Mesendoderm (in vitro differentiated cells): ENCODE measurements at regions not wholly inside any gene's neighbourhood (a gene's known extent, or its start where the extent isn't known, plus 50 kb on each side); places are given as distances from the start of the nearest gene placed in this dataset.

Experiments used
- DNase-seq: peaks from one replicate; pipeline ENCODE4 v3.0.0; 2013
- H2AK5ac ChIP-seq: 2 replicates; pipeline ENCODE4 v1.6.1; 2013; ENCODE audit warnings: low read length, inconsistent platforms
- H2BK120ac ChIP-seq: 2 replicates; pipeline ENCODE4 v1.6.1; 2013; ENCODE audit warnings: low read depth, mild to moderate bottlenecking, low read length, moderate library complexity, mixed read lengths
- H2BK15ac ChIP-seq: replicated peaks from 2 replicates; pipeline ENCODE4 v1.6.1; 2013; ENCODE audit warnings: low read depth, mild to moderate bottlenecking, moderate library complexity
- H2BK5ac ChIP-seq: 2 replicates; pipeline ENCODE4 v1.6.1; 2013; ENCODE audit warnings: low read length, inconsistent platforms
- H3K18ac ChIP-seq: 2 replicates; pipeline ENCODE4 v1.6.1; 2013; ENCODE audit warnings: mild to moderate bottlenecking, low read length, mixed read lengths
- H3K23ac ChIP-seq: one replicate; pipeline ENCODE4 v1.6.1; 2013; ENCODE audit warnings: low read length
- H3K27ac ChIP-seq: 2 replicates; pipeline ENCODE4 v1.5.1; 2013; ENCODE audit warnings: low read depth, mild to moderate bottlenecking, inconsistent platforms, low read length, moderate library complexity
- H3K27me3 ChIP-seq: 2 replicates; pipeline ENCODE4 v1.6.1; 2013; ENCODE audit warnings: low read length, control low read depth, mild to moderate bottlenecking, inconsistent platforms; ENCODE audit not compliant: insufficient read depth, poor library complexity
- H3K36me3 ChIP-seq: 2 replicates; pipeline ENCODE4 v1.6.1; 2013; ENCODE audit warnings: low read length, inconsistent platforms; ENCODE audit not compliant: control insufficient read depth, insufficient read depth
- H3K4ac ChIP-seq: one replicate; pipeline ENCODE4 v1.6.1; 2013; ENCODE audit warnings: low read depth, mild to moderate bottlenecking, low read length, moderate library complexity
- H3K4me1 ChIP-seq: 2 replicates; pipeline ENCODE4 v1.6.1; 2013; ENCODE audit warnings: low read depth, low read length, inconsistent platforms; ENCODE audit not compliant: control insufficient read depth
- H3K4me2 ChIP-seq: 2 replicates; pipeline ENCODE4 v1.6.1; 2013; ENCODE audit warnings: low read length
- H3K4me3 ChIP-seq: 2 replicates; pipeline ENCODE4 v1.5.1; 2013; ENCODE audit warnings: mild to moderate bottlenecking, low read length
- H3K56ac ChIP-seq: one replicate; pipeline ENCODE4 v1.6.1; 2013; ENCODE audit warnings: low read length
- H3K79me1 ChIP-seq: 2 replicates; pipeline ENCODE4 v1.6.1; 2013; ENCODE audit warnings: low read length, inconsistent platforms
- H3K79me2 ChIP-seq: 2 replicates; pipeline ENCODE4 v1.6.1; 2013; ENCODE audit warnings: mild to moderate bottlenecking, low read length; ENCODE audit not compliant: control insufficient read depth, insufficient read depth
- H3K9ac ChIP-seq: 2 replicates; pipeline ENCODE4 v1.6.1; 2013; ENCODE audit warnings: low read length, inconsistent platforms
- H4K5ac ChIP-seq: one replicate; pipeline ENCODE4 v1.6.1; 2013; ENCODE audit warnings: low read length
- H4K8ac ChIP-seq: one replicate; pipeline ENCODE4 v1.6.1; 2013; ENCODE audit warnings: low read depth, mild to moderate bottlenecking, control low read depth, low read length, moderate library complexity
- WGBS: extraction: QIAGEN DNeasy Blood & Tissue Kit; methylation state at CpG from one replicate; pipeline ENCODE4 v1.1.7; 2013; ENCODE audit warnings: low lambda C conversion rate, missing lambda C conversion rate; ENCODE audit not compliant: insufficient coverage; ENCODE audit errors: extremely low coverage; 5-methylcytosine and 5-hydroxymethylcytosine counted together

- no peak overlapping the region for H3K4me3 ChIP-seq
- H3K4ac ChIP-seq = no peak overlapping the region
- no peak overlapping the region for H2BK120ac ChIP-seq
- no peak overlapping the region for H2BK5ac ChIP-seq
- H3K9ac ChIP-seq = no peak overlapping the region
- H3K56ac ChIP-seq = no peak overlapping the region
- no peak overlapping the region for H2AK5ac ChIP-seq
- no peaks in the 10 kb centered on the region for H3K36me3 ChIP-seq
- H3K27ac ChIP-seq = no peak overlapping the region
- no peak overlapping the region for H3K4me2 ChIP-seq
- H3K79me2 ChIP-seq = no peaks in the 10 kb centered on the region
- no peak overlapping the region for H4K8ac ChIP-seq
- H3K23ac ChIP-seq = no peak overlapping the region
- no peaks in the 10 kb centered on the region for H3K27me3 ChIP-seq
- H2BK15ac ChIP-seq = no peak overlapping the region
- no peak overlapping the region for H3K18ac ChIP-seq
- DNase-seq = no peak
- no peaks in the 10 kb centered on the region for H3K4me1 ChIP-seq
- H3K79me1 ChIP-seq = no peaks in the 10 kb centered on the region
- no peak overlapping the region for H4K5ac ChIP-seq
Observed at GRCh38 chr4:124037236-124037635, 640.6 kb downstream of the SPRY1 start.

- no peaks in the 10 kb centered on the region for H3K27me3 ChIP-seq
- H3K4me1 ChIP-seq = no peaks in the 10 kb centered on the region
- no peak overlapping the region for H2AK5ac ChIP-seq
- no peak for DNase-seq
- H3K79me1 ChIP-seq = no peaks in the 10 kb centered on the region
- no peak overlapping the region for H2BK15ac ChIP-seq
- no peak overlapping the region for H3K9ac ChIP-seq
- H2BK120ac ChIP-seq = no peak overlapping the region
- no peaks in the 10 kb centered on the region for H3K36me3 ChIP-seq
- no peak overlapping the region for H3K56ac ChIP-seq
- H2BK5ac ChIP-seq = no peak overlapping the region
- no peak overlapping the region for H3K27ac ChIP-seq
- H3K79me2 ChIP-seq = no peaks in the 10 kb centered on the region
- no peak overlapping the region for H3K18ac ChIP-seq
- no peak overlapping the region for H3K4ac ChIP-seq
- no peak overlapping the region for H4K5ac ChIP-seq
- no peak overlapping the region for H3K4me2 ChIP-seq
- H4K8ac ChIP-seq = no peak overlapping the region
- H3K4me3 ChIP-seq = no peak overlapping the region
- H3K23ac ChIP-seq = no peak overlapping the region
Observed at GRCh38 chr4:124044330-124044729, 647.7 kb downstream of the SPRY1 start.

DNA sequence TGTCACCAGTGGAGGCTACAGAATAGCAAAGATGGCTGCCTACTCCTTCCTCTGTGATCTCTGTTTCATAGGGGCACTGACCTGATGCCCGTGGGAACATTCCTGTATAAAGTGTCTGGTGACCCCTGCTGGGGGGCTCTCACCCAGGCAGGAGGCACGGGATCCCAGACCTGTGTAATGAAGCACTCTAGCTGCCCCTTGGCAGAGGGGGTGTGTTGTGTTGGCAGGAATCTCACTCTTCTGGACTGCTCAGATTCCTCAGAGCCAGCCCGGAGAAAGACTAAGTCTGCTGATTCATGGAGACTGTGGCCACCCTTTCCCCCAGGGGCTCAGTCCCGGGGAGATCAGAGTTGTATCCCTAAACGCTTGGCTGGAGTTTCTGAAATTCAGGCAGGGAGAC, 648.3 kb downstream of the SPRY1 start:
- H3K56ac ChIP-seq = no peak overlapping the region
- no peaks in the 10 kb centered on the region for H3K79me2 ChIP-seq
- no peaks in the 10 kb centered on the region for H3K4me1 ChIP-seq
- H3K27me3 ChIP-seq = no peaks in the 10 kb centered on the region
- H4K8ac ChIP-seq = no peak overlapping the region
- no peak overlapping the region for H3K18ac ChIP-seq
- no peak overlapping the region for H2AK5ac ChIP-seq
- H3K36me3 ChIP-seq = no peaks in the 10 kb centered on the region
- H3K27ac ChIP-seq = no peak overlapping the region
- no peak overlapping the region for H3K23ac ChIP-seq
- H3K79me1 ChIP-seq = no peaks in the 10 kb centered on the region
- H2BK15ac ChIP-seq = no peak overlapping the region
- no CpG with 5 or more reads among the region's 5 CpGs for WGBS
- no peak overlapping the region for H3K4me3 ChIP-seq
- H3K9ac ChIP-seq = no peak overlapping the region
- no peak overlapping the region for H3K4me2 ChIP-seq
- H3K4ac ChIP-seq = no peak overlapping the region
- H2BK120ac ChIP-seq = no peak overlapping the region
- H4K5ac ChIP-seq = no peak overlapping the region
- H2BK5ac ChIP-seq = no peak overlapping the region
- DNase-seq = no peak

DNA sequence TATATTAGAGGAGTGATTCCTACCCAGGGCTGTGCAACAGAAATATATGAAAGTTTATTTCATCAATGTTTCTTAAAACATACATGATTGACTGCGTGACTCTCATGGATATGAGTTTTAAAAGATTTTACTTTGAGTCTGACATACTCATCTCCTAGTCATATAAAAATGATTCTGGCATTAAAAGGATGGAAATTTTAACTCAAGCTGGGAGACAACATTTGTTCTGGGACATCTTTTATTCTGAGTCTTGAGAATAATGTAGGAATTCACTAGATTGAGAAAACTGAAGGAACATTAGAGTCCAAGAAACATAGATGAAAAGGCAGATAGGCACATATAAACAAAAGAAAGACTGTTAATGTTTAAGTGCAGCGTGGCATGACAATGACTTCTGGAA, 649.6 kb downstream of the SPRY1 start:
- no peak overlapping the region for H4K8ac ChIP-seq
- no peak overlapping the region for H3K9ac ChIP-seq
- H3K4me1 ChIP-seq = no peaks in the 10 kb centered on the region
- WGBS = no CpG with 5 or more reads among the region's 2 CpGs
- H2BK5ac ChIP-seq = no peak overlapping the region
- no peak overlapping the region for H3K4me3 ChIP-seq
- no peak overlapping the region for H3K18ac ChIP-seq
- no peak overlapping the region for H3K4me2 ChIP-seq
- H2BK15ac ChIP-seq = no peak overlapping the region
- no peak overlapping the region for H2AK5ac ChIP-seq
- no peaks in the 10 kb centered on the region for H3K79me1 ChIP-seq
- H3K79me2 ChIP-seq = no peaks in the 10 kb centered on the region
- H3K56ac ChIP-seq = no peak overlapping the region
- no peak overlapping the region for H4K5ac ChIP-seq
- DNase-seq = no peak
- no peak overlapping the region for H3K4ac ChIP-seq
- H2BK120ac ChIP-seq = no peak overlapping the region
- no peaks in the 10 kb centered on the region for H3K27me3 ChIP-seq
- no peaks in the 10 kb centered on the region for H3K36me3 ChIP-seq
- H3K27ac ChIP-seq = no peak overlapping the region
- H3K23ac ChIP-seq = no peak overlapping the region

DNA sequence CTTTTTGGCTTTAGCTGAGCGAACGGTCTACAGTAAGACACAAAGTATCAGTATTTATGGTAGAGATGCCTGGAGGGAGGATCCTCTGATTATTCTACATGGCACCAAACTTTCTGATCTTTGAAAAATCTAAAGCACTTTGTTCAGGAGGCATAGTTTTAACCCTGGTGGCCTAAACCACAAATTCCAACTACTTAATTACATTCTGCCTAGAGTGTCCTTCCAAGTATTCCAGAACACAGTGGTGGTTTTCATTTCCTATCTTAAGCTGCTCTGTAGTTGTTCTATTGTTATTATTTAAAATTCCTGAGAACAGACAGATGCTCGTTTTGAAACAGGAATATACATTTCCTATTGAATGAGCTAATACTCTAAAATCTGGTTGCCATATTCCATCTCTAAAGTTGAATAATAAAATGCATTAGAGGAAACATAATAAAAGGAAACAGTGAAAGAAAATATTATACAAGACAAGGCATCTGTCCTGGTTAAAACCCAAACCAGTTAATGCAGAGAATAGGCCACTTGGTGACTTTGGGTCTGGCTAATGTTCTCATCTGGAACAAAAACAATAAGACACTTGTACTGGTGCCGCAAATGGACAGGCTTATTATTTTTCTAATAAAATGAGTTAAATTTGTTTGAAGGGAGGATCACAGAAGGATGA, 657.4 kb downstream of the SPRY1 start:
- no peak overlapping the region for H3K4me2 ChIP-seq
- H3K79me1 ChIP-seq = no peaks in the 10 kb centered on the region
- no peak overlapping the region for H3K4me3 ChIP-seq
- no peaks in the 10 kb centered on the region for H3K79me2 ChIP-seq
- no peak overlapping the region for H4K8ac ChIP-seq
- H2AK5ac ChIP-seq = no peak overlapping the region
- no peaks in the 10 kb centered on the region for H3K4me1 ChIP-seq
- H3K9ac ChIP-seq = no peak overlapping the region
- WGBS = no CpG with 5 or more reads among the region's 4 CpGs
- H3K18ac ChIP-seq = no peak overlapping the region
- no peaks in the 10 kb centered on the region for H3K36me3 ChIP-seq
- H2BK120ac ChIP-seq = no peak overlapping the region
- no peak overlapping the region for H2BK15ac ChIP-seq
- H3K23ac ChIP-seq = no peak overlapping the region
- H2BK5ac ChIP-seq = no peak overlapping the region
- H4K5ac ChIP-seq = no peak overlapping the region
- no peak overlapping the region for H3K27ac ChIP-seq
- no peak overlapping the region for H3K56ac ChIP-seq
- no peak for DNase-seq
- no peak overlapping the region for H3K4ac ChIP-seq
- no peaks in the 10 kb centered on the region for H3K27me3 ChIP-seq

- H3K4me2 ChIP-seq = no peak overlapping the region
Observed at GRCh38 chr4:124055336-124055735, 657.2 kb downstream of the ANKRD50 start.

More at GRCh38 chr4:124055336-124055735, 657.2 kb downstream of the ANKRD50 start:
- no CpG with 5 or more reads among the region's 1 CpG for WGBS
- Histone ChIP-seq H3K36me3 (no peaks in the 10 kb centered on the region), H3K27ac (no peak overlapping the region), H2AK5ac (no peak overlapping the region), H4K8ac (no peak overlapping the region), H3K27me3 (no peaks in the 10 kb centered on the region), H2BK5ac (no peak overlapping the region), H3K56ac (no peak overlapping the region), H2BK120ac (no peak overlapping the region), H3K9ac (no peak overlapping the region), H3K23ac (no peak overlapping the region), H3K79me1 (no peaks in the 10 kb centered on the region), H3K4ac (no peak overlapping the region), H3K4me3 (no peak overlapping the region), H3K18ac (no peak overlapping the region), H3K4me1 (no peaks in the 10 kb centered on the region), H4K5ac (no peak overlapping the region), H2BK15ac (no peak overlapping the region), H3K79me2 (no peaks in the 10 kb centered on the region)
- no peak for DNase-seq
